ENCODE measurements at regions not wholly inside any gene's neighbourhood (a gene's known extent, or its start where the extent isn't known, plus 50 kb on each side); places are given as distances from the start of the nearest gene placed in this dataset.

DNA sequence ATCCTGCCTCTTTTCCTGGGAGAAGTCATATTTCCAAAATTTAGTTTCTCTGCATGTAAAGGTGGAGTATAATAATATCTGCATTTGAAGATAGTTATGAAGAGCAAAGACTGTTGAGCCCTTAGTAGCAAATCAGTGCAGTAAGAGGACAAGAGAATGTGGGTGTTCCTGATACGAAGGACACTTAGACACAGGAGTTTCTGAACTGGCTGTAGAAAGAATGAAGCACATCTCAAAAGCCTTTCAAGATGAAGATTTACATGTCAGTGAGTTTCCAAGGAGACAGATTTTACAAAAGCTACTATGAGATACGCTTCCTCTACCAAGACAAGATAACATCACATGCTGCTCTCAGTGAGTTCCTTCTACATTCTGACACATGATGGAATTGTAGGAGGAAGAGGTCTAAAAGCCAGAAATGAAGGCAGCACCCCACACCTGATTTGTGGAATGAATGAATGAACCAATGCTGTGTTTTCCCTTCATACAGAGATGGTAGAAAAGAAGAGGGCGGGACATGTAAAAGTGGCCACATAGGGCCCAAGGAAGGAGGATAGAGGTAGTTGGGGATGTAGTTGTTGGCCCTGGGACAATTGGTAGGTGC, 173.6 kb upstream of the PDE1C start:
- no peak for DNase-seq (ENCODE audit: low read depth)
- H3K4me3 ChIP-seq (ENCODE audit: low read depth, low read length) = no peak overlapping the region
- TF ChIP-seq, protein P1, sequence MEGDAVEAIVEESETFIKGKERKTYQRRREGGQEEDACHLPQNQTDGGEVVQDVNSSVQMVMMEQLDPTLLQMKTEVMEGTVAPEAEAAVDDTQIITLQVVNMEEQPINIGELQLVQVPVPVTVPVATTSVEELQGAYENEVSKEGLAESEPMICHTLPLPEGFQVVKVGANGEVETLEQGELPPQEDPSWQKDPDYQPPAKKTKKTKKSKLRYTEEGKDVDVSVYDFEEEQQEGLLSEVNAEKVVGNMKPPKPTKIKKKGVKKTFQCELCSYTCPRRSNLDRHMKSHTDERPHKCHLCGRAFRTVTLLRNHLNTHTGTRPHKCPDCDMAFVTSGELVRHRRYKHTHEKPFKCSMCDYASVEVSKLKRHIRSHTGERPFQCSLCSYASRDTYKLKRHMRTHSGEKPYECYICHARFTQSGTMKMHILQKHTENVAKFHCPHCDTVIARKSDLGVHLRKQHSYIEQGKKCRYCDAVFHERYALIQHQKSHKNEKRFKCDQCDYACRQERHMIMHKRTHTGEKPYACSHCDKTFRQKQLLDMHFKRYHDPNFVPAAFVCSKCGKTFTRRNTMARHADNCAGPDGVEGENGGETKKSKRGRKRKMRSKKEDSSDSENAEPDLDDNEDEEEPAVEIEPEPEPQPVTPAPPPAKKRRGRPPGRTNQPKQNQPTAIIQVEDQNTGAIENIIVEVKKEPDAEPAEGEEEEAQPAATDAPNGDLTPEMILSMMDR (IDR thresholded peaks at IDR 0.05; ENCODE audit: insufficient read depth, low read depth, low read length) = no peak

DNA sequence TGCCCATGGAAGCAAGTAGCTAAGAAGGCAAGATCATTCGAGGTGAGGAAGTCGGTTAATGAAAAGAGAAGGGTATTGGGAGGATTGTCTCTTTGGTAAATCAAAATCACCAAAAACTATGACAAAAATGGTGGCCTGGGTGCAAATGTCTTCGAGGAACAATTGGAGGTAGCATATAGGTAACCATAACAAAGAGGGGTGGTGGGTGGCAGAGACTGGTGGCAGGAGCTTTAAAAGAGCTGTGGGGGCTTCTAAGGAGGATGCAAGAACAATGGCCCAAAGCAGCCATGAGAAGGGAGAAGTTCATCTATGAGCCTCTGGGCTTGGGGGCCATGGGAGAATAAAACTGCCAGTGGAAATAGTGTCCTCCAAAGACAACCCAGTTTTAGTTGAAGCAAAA, 172.2 kb upstream of the PDE1C start:
- TF ChIP-seq, protein P1 (IDR thresholded peaks at IDR 0.05; ENCODE audit: insufficient read depth, low read depth, low read length) = no peak
- H3K4me3 ChIP-seq (ENCODE audit: low read depth, low read length) = no peak overlapping the region
- no peak for DNase-seq (ENCODE audit: low read depth)

GRCh38 chr7:32241636-32242035, 171.4 kb upstream of the PDE1C start:
- DNase-seq (ENCODE audit: low read depth) = no peak
- no peak overlapping the region for H3K4me3 ChIP-seq (ENCODE audit: low read depth, low read length)
- TF ChIP-seq, protein P1 (IDR thresholded peaks at IDR 0.05; ENCODE audit: insufficient read depth, low read depth, low read length) = no peak

DNA sequence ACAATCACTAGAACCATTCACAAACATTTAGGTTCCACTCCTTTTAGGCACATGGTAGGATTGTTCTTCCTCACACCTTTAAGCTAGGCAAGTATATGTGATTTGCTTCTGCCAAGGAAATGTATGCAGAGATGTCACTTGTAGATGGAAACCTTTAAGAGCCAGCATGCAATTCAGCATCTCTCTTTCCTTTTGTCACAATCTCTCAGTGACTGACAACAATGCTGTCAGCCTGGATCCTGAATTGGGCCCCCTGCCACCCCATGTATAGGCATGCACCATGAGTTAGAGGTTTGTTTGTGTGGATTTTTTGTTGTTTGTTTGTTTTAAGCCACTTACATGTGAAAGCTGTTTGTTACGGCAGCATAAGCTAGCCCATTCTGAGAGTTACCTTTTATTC, 169.6 kb upstream of the PDE1C start:
- TF ChIP-seq, protein P1 (IDR thresholded peaks at IDR 0.05; ENCODE audit: insufficient read depth, low read depth, low read length) = no peak
- H3K4me3 ChIP-seq (ENCODE audit: low read depth, low read length) = no peak overlapping the region
- DNase-seq (ENCODE audit: low read depth) = no peak

GRCh38 chr7:32228601-32229000, 158.4 kb upstream of the PDE1C start:
- H3K4me3 ChIP-seq (ENCODE audit: low read depth, low read length) = no peak overlapping the region
- TF ChIP-seq, protein P1 (IDR thresholded peaks at IDR 0.05; ENCODE audit: insufficient read depth, low read depth, low read length) = no peak
- no peak for DNase-seq (ENCODE audit: low read depth)

DNA sequence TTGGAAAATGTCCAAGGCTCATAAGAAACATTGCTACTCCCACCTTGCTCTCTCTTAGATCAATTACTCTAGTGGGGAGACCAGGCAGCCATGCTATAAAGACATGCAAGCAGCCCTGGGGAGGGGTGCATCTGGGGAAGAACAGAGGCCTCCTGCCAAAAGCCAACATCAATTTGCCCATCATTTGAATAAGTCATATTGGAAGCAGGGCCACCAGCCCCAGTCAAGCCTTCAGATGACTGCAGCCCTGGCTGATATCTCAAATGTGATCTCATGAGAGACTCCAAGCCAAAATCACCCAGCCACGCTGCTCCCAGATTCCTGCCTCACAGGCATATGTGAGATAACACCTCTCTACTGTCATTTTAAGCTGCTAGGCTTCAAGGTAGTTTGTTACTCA, 157.5 kb upstream of the PDE1C start:
- H3K4me3 ChIP-seq (ENCODE audit: low read depth, low read length) = no peak overlapping the region
- DNase-seq (ENCODE audit: low read depth) = no peak
- TF ChIP-seq, protein P1 (IDR thresholded peaks at IDR 0.05; ENCODE audit: insufficient read depth, low read depth, low read length) = no peak

GRCh38 chr7:32224276-32224675, 154.1 kb upstream of the PDE1C start:
- no peak overlapping the region for H3K4me3 ChIP-seq (ENCODE audit: low read depth, low read length)
- no peak for DNase-seq (ENCODE audit: low read depth)
- TF ChIP-seq, protein P1 (IDR thresholded peaks at IDR 0.05; ENCODE audit: insufficient read depth, low read depth, low read length) = no peak
